ENCODE measurements at regions not wholly inside any gene's neighbourhood (a gene's known extent, or its start where the extent isn't known, plus 50 kb on each side); places are given as distances from the start of the nearest gene placed in this dataset.
"Not testable (repeated sequence)": the region's sequence is repeated elsewhere in the genome, so short reads cannot be mapped to it uniquely, and the experiment has no call there.

GRCh38 chr12:60205500-60205899 is 609.7 kb downstream of the SLC16A7 start:
- DNase-seq = no peak

GRCh38 chr12:60209521-60209920 is 613.7 kb downstream of the SLC16A7 start:
- no peak for DNase-seq

- DNase-seq = no peak
Observed at GRCh38 chr12:60209933-60210332, 614.1 kb downstream of the SLC16A7 start.

GRCh38 chr12:60210756-60211155 is 614.9 kb downstream of the SLC16A7 start:
- DNase-seq = no peak

GRCh38 chr12:60211244-60211643 is 615.4 kb downstream of the SLC16A7 start:
- no peak for DNase-seq

GRCh38 chr12:60212159-60213000 is 616.6 kb downstream of the SLC16A7 start:
- DNase-seq = no peak

GRCh38 chr12:60213272-60213671 is 617.4 kb downstream of the SLC16A7 start:
- DNase-seq = not testable (repeated sequence)

GRCh38 chr12:60216226-60216625 is 620.4 kb downstream of the SLC16A7 start:
- no peak for DNase-seq

GRCh38 chr12:60223242-60223641 is 627.4 kb downstream of the SLC16A7 start:
- DNase-seq = no peak

- DNase-seq = no peak
Observed at GRCh38 chr12:60225216-60226000, 629.6 kb downstream of the SLC16A7 start.

- no peak for DNase-seq
Observed at GRCh38 chr12:60227916-60228315, 632.1 kb downstream of the SLC16A7 start.

GRCh38 chr12:60230056-60230455 is 634.2 kb downstream of the SLC16A7 start:
- no peak for DNase-seq

GRCh38 chr12:60231303-60231702 is 635.5 kb downstream of the SLC16A7 start:
- DNase-seq = no peak

GRCh38 chr12:60231976-60232907 is 636.4 kb downstream of the SLC16A7 start:
- DNase-seq = no peak

GRCh38 chr12:60234611-60235195 is 638.9 kb downstream of the SLC16A7 start:
- not testable (repeated sequence) for DNase-seq

- DNase-seq = no peak
Observed at GRCh38 chr12:60235261-60235660, 639.4 kb downstream of the SLC16A7 start.

GRCh38 chr12:60236416-60236815 is 640.6 kb downstream of the SLC16A7 start:
- not testable (repeated sequence) for DNase-seq

- DNase-seq = no peak
Observed at GRCh38 chr12:60240891-60241290, 645.1 kb downstream of the SLC16A7 start.

GRCh38 chr12:60251091-60251490 is 655.3 kb downstream of the SLC16A7 start:
- no peak for DNase-seq

- DNase-seq = no peak
Observed at GRCh38 chr12:60252359-60253096, 656.7 kb downstream of the SLC16A7 start.

GRCh38 chr12:60255044-60255443 is 659.2 kb downstream of the SLC16A7 start:
- DNase-seq = no peak

- DNase-seq = no peak
Observed at GRCh38 chr12:60257063-60257462, 661.2 kb downstream of the SLC16A7 start.
